AG04450 (cell line): ENCODE measurements at regions not wholly inside any gene's neighbourhood (a gene's known extent, or its start where the extent isn't known, plus 50 kb on each side); places are given as distances from the start of the nearest gene placed in this dataset.

Experiments used
- CTCF ChIA-PET: fragments of 300-600, 350-600 bp; formaldehyde crosslinking; extraction: SDS; loops from one replicate; lab custom pipeline; 2022; ENCODE audit warnings: antibody characterized with exemption, inconsistent platforms; lab: Charles Lee
- POLR2A ChIA-PET: fragments of 350-600 bp; formaldehyde crosslinking; extraction: SDS; loops from one replicate; lab custom pipeline; 2021; ENCODE audit warnings: antibody characterized with exemption, inconsistent platforms; lab: Yijun Ruan, JAX
- DNase-seq: peaks from one replicate; pipeline ENCODE4 v3.0.0-alpha.2; 2011; ENCODE audit warnings: low read depth, low spot score
- H3K27ac ChIP-seq: one replicate; pipeline ENCODE4 v1.5.1; 2012; ENCODE audit warnings: low read depth, low read length, control low read depth
- H3K27me3 ChIP-seq: one replicate; pipeline ENCODE4 v1.6.0; 2012; ENCODE audit warnings: low read length; ENCODE audit not compliant: control insufficient read depth, insufficient read depth
- H3K4me3 ChIP-seq: 2 replicates; pipeline ENCODE4 v1.5.1; 2011; ENCODE audit warnings: mild to moderate bottlenecking, low read depth, low read length, control low read depth
- H3K9me3 ChIP-seq: 2 replicates; pipeline ENCODE4 v1.5.1; 2012; ENCODE audit warnings: low read length; ENCODE audit not compliant: control insufficient read depth, insufficient read depth
- TF ChIP-seq, protein P1 (sequence below): IDR thresholded peaks from 2 replicates; pipeline ENCODE4 v1.5.1; 2011; ENCODE audit warnings: low read depth, low read length, control low read depth, inconsistent platforms

DNA sequence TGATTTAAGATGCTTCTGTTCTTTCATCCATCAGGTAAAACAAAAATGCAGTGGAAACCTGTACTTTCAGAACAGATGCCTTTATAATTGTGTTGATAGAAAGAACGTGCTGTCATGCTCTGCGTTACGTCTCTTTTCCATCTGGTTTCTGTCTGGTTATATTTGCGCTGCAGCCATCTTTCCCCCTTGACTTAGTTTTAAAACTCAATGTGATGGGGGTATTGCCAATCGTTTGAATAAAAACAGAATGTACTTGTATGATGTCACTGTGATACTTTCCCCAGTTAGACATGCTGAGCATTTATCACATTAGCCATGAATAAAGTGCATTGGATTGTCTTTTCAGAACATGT is 508.6 kb downstream of the ADCYAP1 start:
- Histone ChIP-seq H3K27me3 (no peaks in the 10 kb centered on the region), H3K4me3 (no peak overlapping the region), H3K9me3 (peaks cover 13% of the 10 kb centered on the region), H3K27ac (no peak overlapping the region)
- no peak for DNase-seq
- ChIA-PET POLR2A (no interaction called here), CTCF (no interaction called here)
- TF ChIP-seq, protein P1, sequence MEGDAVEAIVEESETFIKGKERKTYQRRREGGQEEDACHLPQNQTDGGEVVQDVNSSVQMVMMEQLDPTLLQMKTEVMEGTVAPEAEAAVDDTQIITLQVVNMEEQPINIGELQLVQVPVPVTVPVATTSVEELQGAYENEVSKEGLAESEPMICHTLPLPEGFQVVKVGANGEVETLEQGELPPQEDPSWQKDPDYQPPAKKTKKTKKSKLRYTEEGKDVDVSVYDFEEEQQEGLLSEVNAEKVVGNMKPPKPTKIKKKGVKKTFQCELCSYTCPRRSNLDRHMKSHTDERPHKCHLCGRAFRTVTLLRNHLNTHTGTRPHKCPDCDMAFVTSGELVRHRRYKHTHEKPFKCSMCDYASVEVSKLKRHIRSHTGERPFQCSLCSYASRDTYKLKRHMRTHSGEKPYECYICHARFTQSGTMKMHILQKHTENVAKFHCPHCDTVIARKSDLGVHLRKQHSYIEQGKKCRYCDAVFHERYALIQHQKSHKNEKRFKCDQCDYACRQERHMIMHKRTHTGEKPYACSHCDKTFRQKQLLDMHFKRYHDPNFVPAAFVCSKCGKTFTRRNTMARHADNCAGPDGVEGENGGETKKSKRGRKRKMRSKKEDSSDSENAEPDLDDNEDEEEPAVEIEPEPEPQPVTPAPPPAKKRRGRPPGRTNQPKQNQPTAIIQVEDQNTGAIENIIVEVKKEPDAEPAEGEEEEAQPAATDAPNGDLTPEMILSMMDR, result no peak

DNA sequence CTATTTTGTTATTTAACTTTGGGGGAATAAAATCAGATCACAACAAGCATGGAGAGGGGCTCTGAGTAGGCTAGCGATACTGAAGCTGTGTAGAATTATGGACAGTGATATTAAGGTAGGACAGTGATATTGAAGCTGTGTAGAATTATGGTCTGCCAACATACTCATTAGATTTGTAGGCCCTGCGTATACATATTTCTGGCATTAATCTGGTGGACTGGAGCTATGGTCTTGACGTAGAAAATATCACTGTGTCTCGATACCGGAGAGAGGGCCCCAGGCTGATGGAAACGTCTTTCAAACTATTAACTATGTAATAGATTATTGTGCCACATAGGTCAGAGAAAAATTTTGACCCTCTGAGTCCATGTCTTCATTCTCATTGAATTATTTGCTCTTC is 511.4 kb downstream of the ADCYAP1 start:
- TF ChIP-seq, protein P1, result no peak
- H3K27ac ChIP-seq, result no peak overlapping the region
- ChIA-PET POLR2A (no interaction called here), CTCF (no interaction called here)
- peaks cover 13% of the 10 kb centered on the region for H3K9me3 ChIP-seq
- H3K4me3 ChIP-seq, result no peak overlapping the region
- H3K27me3 ChIP-seq, result no peaks in the 10 kb centered on the region
- no peak for DNase-seq

DNA sequence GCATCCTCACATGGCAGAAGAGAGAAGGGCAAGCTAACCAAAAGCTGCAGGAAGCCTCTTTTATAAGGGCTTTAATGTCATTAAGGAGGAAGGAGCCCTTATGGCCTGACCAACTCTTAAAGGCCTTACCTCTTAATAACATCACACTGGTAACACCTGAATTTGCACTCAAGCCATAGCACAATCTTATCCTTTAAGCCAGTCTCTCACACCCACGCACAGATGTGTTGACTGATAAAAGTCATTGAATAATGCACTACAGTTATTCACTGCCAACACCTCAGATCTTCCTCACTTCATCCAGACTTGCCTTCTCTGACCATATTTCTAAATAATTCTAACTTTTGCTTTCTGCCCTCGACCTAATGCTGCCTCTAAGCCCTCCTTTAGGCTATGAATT is 516.8 kb downstream of the ADCYAP1 start:
- no peak for DNase-seq
- POLR2A ChIA-PET, result no interaction called here
- CTCF ChIA-PET, result no interaction called here
- H3K27ac ChIP-seq, result no peak overlapping the region
- H3K4me3 ChIP-seq, result no peak overlapping the region
- TF ChIP-seq, protein P1, result no peak
- H3K27me3 ChIP-seq, result no peaks in the 10 kb centered on the region
- no peaks in the 10 kb centered on the region for H3K9me3 ChIP-seq

DNA sequence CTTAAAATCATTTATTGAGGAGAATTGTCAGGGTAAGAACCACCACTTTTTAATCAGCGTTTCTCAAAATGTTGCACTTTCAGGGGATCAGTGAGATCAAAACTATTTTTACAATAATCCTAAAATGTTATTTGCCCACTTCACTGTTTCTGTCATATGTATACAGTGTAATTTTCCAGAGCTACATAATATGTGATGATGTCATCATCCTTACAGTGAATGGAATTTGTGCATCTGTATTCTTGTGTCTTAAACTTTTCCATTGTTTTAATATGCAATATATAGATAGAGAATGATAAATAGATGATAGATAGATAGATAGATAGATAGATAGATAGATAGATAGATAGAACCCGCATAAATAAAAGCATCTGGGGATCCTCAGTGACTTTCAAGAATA is 518.0 kb downstream of the ADCYAP1 start:
- TF ChIP-seq, protein P1, result no peak
- Histone ChIP-seq H3K4me3 (no peak overlapping the region), H3K27ac (no peak overlapping the region), H3K9me3 (peaks cover 4% of the 10 kb centered on the region; the same call in 1 of the 2 replicates), H3K27me3 (no peaks in the 10 kb centered on the region)
- DNase-seq, result no peak
- ChIA-PET POLR2A (no interaction called here), CTCF (no interaction called here)

DNA sequence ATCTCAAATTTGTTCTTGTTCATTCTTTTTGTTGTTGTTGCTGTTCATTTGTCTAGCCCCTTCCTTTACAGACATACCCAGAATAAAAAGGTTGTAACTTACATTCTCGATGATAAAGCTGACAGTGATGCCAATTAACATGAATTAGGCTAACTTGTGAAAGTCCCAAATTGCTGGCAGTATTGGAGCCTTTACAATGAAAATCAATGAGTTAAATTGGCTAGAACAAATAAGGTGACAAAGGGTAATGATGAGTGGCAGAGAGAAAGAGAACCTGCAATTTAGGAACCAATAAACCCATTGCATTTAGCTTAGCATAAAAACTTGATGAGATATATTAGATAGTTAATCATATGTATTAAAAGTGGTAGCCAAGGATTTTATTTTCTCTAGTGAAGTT is 521.0 kb downstream of the ADCYAP1 start:
- H3K27ac ChIP-seq, result no peak overlapping the region
- no peaks in the 10 kb centered on the region for H3K27me3 ChIP-seq
- no peak for DNase-seq
- TF ChIP-seq, protein P1, result no peak
- no peak overlapping the region for H3K4me3 ChIP-seq
- ChIA-PET POLR2A (no interaction called here), CTCF (no interaction called here)
- H3K9me3 ChIP-seq, result peaks cover 4% of the 10 kb centered on the region; the same call in 1 of the 2 replicates
